H9 (cell line): ENCODE measurements at regions not wholly inside any gene's neighbourhood (a gene's known extent, or its start where the extent isn't known, plus 50 kb on each side); places are given as distances from the start of the nearest gene placed in this dataset.
"Not testable (repeated sequence)": the region's sequence is repeated elsewhere in the genome, so short reads cannot be mapped to it uniquely, and the experiment has no call there.

Source experiments
- DNase-seq: peaks from one replicate; pipeline ENCODE4 v3.0.0-alpha.2; 2017
- H2AFZ ChIP-seq: one replicate; pipeline ENCODE4 v1.6.1; 2013; ENCODE audit warnings: mild to moderate bottlenecking, low read length, control low read depth, moderate library complexity
- H2AK5ac ChIP-seq: 2 replicates; pipeline ENCODE4 v1.6.1; 2013; ENCODE audit warnings: low read length, control low read depth, mixed read lengths; ENCODE audit not compliant: insufficient read length
- H2BK120ac ChIP-seq: one replicate; pipeline ENCODE4 v1.6.1; 2013; ENCODE audit warnings: low read depth, mild to moderate bottlenecking, low read length, control low read depth, inconsistent platforms; ENCODE audit not compliant: poor library complexity, severe bottlenecking
- H2BK12ac ChIP-seq: 2 replicates; pipeline ENCODE4 v1.6.1; 2013; ENCODE audit warnings: low read length, control low read depth, mixed read lengths, low read depth; ENCODE audit not compliant: insufficient read length
- H2BK15ac ChIP-seq: 2 replicates; pipeline ENCODE4 v1.6.1; 2013; ENCODE audit warnings: low read depth, low read length, control low read depth
- H2BK20ac ChIP-seq: one replicate; pipeline ENCODE4 v1.6.1; 2013; ENCODE audit warnings: low read depth, mild to moderate bottlenecking, low read length, control low read depth, inconsistent platforms; ENCODE audit not compliant: poor library complexity, severe bottlenecking
- H2BK5ac ChIP-seq: 2 replicates; pipeline ENCODE4 v1.6.1; 2013; ENCODE audit warnings: low read length, control low read depth, mixed read lengths; ENCODE audit not compliant: insufficient read length
- H3K14ac ChIP-seq: 2 replicates; pipeline ENCODE4 v1.6.1; 2013; ENCODE audit warnings: low read length, control low read depth; ENCODE audit not compliant: insufficient read depth
- H3K18ac ChIP-seq: 2 replicates; pipeline ENCODE4 v1.6.1; 2013; ENCODE audit warnings: low read depth, mild to moderate bottlenecking, mixed read lengths, low read length, control low read depth; ENCODE audit not compliant: insufficient read length
- H3K23ac ChIP-seq: 2 replicates; pipeline ENCODE4 v1.6.1; 2013; ENCODE audit warnings: low read length, control low read depth, mixed read lengths, low read depth; ENCODE audit not compliant: insufficient read length
- H3K23me2 ChIP-seq: 2 replicates; pipeline ENCODE4 v1.6.1; 2013; ENCODE audit warnings: low read depth, mild to moderate bottlenecking, mixed read lengths, low read length, control low read depth; ENCODE audit not compliant: insufficient read length, poor library complexity, severe bottlenecking
- H3K27ac ChIP-seq: 2 replicates; pipeline ENCODE4 v1.5.1; 2013; ENCODE audit warnings: low read length, control low read depth, mixed read lengths, low read depth; ENCODE audit not compliant: insufficient read length
- H3K27me3 ChIP-seq: 2 replicates; pipeline ENCODE4 v1.6.1; 2013; ENCODE audit warnings: low read length, control low read depth, inconsistent platforms; ENCODE audit not compliant: insufficient read depth
- H3K4ac ChIP-seq: 2 replicates; pipeline ENCODE4 v1.6.1; 2013; ENCODE audit warnings: low read depth, mild to moderate bottlenecking, control low read depth, inconsistent platforms, low read length, moderate library complexity
- H3K4me1 ChIP-seq: 2 replicates; pipeline ENCODE4 v1.6.1; 2013; ENCODE audit warnings: low read length, control low read depth, inconsistent platforms; ENCODE audit not compliant: insufficient read depth
- H3K4me2 ChIP-seq: 2 replicates; pipeline ENCODE4 v1.6.1; 2013; ENCODE audit warnings: low read length, control low read depth, mixed read lengths; ENCODE audit not compliant: insufficient read length, insufficient read depth
- H3K56ac ChIP-seq: 2 replicates; pipeline ENCODE4 v1.6.1; 2013; ENCODE audit warnings: low read depth, mild to moderate bottlenecking, mixed read lengths, low read length, control low read depth; ENCODE audit not compliant: insufficient read length
- H3K79me1 ChIP-seq: 2 replicates; pipeline ENCODE4 v1.6.1; 2013; ENCODE audit warnings: low read depth, mild to moderate bottlenecking, moderate library complexity, low read length, control low read depth, inconsistent platforms; ENCODE audit not compliant: insufficient read depth, poor library complexity, severe bottlenecking
- H3K79me2 ChIP-seq: 2 replicates; pipeline ENCODE4 v1.6.1; 2013; ENCODE audit warnings: low read length, control low read depth, inconsistent platforms; ENCODE audit not compliant: insufficient read depth
- H3K9ac ChIP-seq: 2 replicates; pipeline ENCODE4 v1.6.1; 2013; ENCODE audit warnings: low read length, control low read depth, mixed read lengths; ENCODE audit not compliant: insufficient read length; ENCODE audit errors: extremely low read depth
- H3K9me3 ChIP-seq: one replicate; pipeline ENCODE4 v1.6.1; 2013; ENCODE audit warnings: low read depth, low read length, inconsistent platforms; ENCODE audit not compliant: control insufficient read depth
- H3T11ph ChIP-seq: one replicate; pipeline ENCODE4 v1.6.1; 2013; ENCODE audit warnings: mild to moderate bottlenecking, low read length, control low read depth, inconsistent platforms
- H4K20me1 ChIP-seq: one replicate; pipeline ENCODE4 v1.6.1; 2013; ENCODE audit not compliant: control insufficient read depth, insufficient read length, insufficient read depth
- H4K5ac ChIP-seq: 2 replicates; pipeline ENCODE4 v1.6.1; 2013; ENCODE audit warnings: low read depth, mild to moderate bottlenecking, mixed read lengths, low read length, control low read depth; ENCODE audit not compliant: insufficient read length
- H4K8ac ChIP-seq: replicated peaks from 2 replicates; pipeline ENCODE4 v1.6.1; 2013; ENCODE audit warnings: low read length, control low read depth, mixed read lengths, low read depth; ENCODE audit not compliant: insufficient read length
- H4K91ac ChIP-seq: 2 replicates; pipeline ENCODE4 v1.6.1; 2013; ENCODE audit warnings: low read depth, mild to moderate bottlenecking, moderate library complexity, mixed read lengths, low read length, control low read depth; ENCODE audit not compliant: insufficient read length
- H3K27ac Mint-ChIP-seq, 3 experiments: 2 replicates in 2 of 3; 3 replicates in 1 of 3; pipeline ENCODE4 v1.8.0; 2020 to 2021; ENCODE audit warnings: mixed read lengths in 3 of 3, mild to moderate bottlenecking in 1 of 3, moderate library complexity in 1 of 3
- H3K27me3 Mint-ChIP-seq: 2 replicates; pipeline ENCODE4 v1.8.0; 2021; ENCODE audit warnings: low read depth, mild to moderate bottlenecking, moderate library complexity, mixed read lengths
- H3K36me3 Mint-ChIP-seq, 3 experiments: 2 replicates in 2 of 3; 3 replicates in 1 of 3; pipeline ENCODE4 v1.8.0; 2020 to 2021; ENCODE audit warnings: low read depth in 3 of 3, mixed read lengths in 3 of 3; ENCODE audit not compliant: insufficient read depth in 1 of 3
- H3K4me1 Mint-ChIP-seq, 2 experiments: 2 replicates each; pipeline ENCODE4 v1.8.0; 2020; ENCODE audit warnings: mixed read lengths in 2 of 2
- H3K4me3 Mint-ChIP-seq, 2 experiments: 2 replicates in 1 of 2; 3 replicates in 1 of 2; pipeline ENCODE4 v1.8.0; 2020 to 2021; ENCODE audit warnings: mild to moderate bottlenecking in 2 of 2, mixed read lengths in 2 of 2, moderate library complexity in 1 of 2
- H3K9me3 Mint-ChIP-seq, 2 experiments: 2 replicates in 1 of 2; 3 replicates in 1 of 2; pipeline ENCODE4 v1.8.0; 2020; ENCODE audit warnings: mild to moderate bottlenecking in 2 of 2, mixed read lengths in 2 of 2, moderate library complexity in 1 of 2
- CTCF ChIP-seq: fragments of 200-600 bp; sonication (generic); conservative IDR thresholded peaks from 3 replicates; pipeline ENCODE4 v1.8.0; 2021; ENCODE audit warnings: antibody characterized with exemption, mild to moderate bottlenecking
- WGBS: extraction: QIAGEN DNeasy Blood & Tissue Kit; methylation state at CpG from one replicate; pipeline ENCODE4 v1.1.7; 2013; ENCODE audit warnings: missing lambda C conversion rate, low lambda C conversion rate, mixed read lengths; ENCODE audit not compliant: insufficient read length; ENCODE audit errors: extremely low coverage; 5-methylcytosine and 5-hydroxymethylcytosine counted together

GRCh38 chr15:77907824-77908751 lies 169.4 kb downstream of the TBC1D2B start:
- Histone ChIP-seq H3K23ac (no peak overlapping the region), H3K79me2 (no peaks in the 10 kb centered on the region), H4K91ac (no peak overlapping the region), H3K27ac (no peak overlapping the region), H2AFZ (no peak overlapping the region), H2BK12ac (no peak overlapping the region), H3K4ac (no peak overlapping the region), H2BK15ac (no peak overlapping the region), H2AK5ac (no peak overlapping the region), H3T11ph (no peak overlapping the region), H3K9me3 (no peaks in the 10 kb centered on the region), H3K4me1 (no peaks in the 10 kb centered on the region), H3K9ac (no peak overlapping the region), H3K79me1 (no peaks in the 10 kb centered on the region), H3K27me3 (no peaks in the 10 kb centered on the region), H4K20me1 (no peaks in the 10 kb centered on the region), H3K23me2 (no peaks in the 10 kb centered on the region), H2BK120ac (no peak overlapping the region), H3K18ac (no peak overlapping the region), H3K4me2 (no peak overlapping the region), H4K8ac (no peak overlapping the region), H2BK20ac (no peak overlapping the region), H4K5ac (no peak overlapping the region), H3K14ac (no peak overlapping the region), H3K56ac (no peak overlapping the region), H2BK5ac (no peak overlapping the region)
- H3K4me1 Mint-ChIP-seq, result peaks cover 14 to 17% of the 10 kb centered on the region in 2 experiments
- peak; percentile 23; the same call in 1 of the 3 replicates for TF ChIP-seq CTCF
- H3K27me3 Mint-ChIP-seq, result peaks cover 2% of the 10 kb centered on the region; the same call in 1 of the 2 replicates
- no CpG with 5 or more reads among the region's 28 CpGs for WGBS
- peak; percentile 69 for DNase-seq
- H3K36me3 Mint-ChIP-seq, result no peaks in the 10 kb centered on the region
- no peak overlapping the region for H3K4me3 Mint-ChIP-seq
- H3K27ac Mint-ChIP-seq, result peak overlapping the region in 1 of 3 experiments; percentile 63; a peak in 1 of 7 replicates
- no peaks in the 10 kb centered on the region for H3K9me3 Mint-ChIP-seq

GRCh38 chr15:77906062-77906990 lies 171.2 kb downstream of the TBC1D2B start:
- not testable (repeated sequence) for H3K36me3 Mint-ChIP-seq, H3K27me3 ChIP-seq, H3K9me3 ChIP-seq, H4K91ac ChIP-seq, H3K79me1 ChIP-seq, H3K4me2 ChIP-seq, H3K4me3 Mint-ChIP-seq, H2BK120ac ChIP-seq, H3K27ac ChIP-seq, H4K20me1 ChIP-seq, H2BK5ac ChIP-seq, H2BK12ac ChIP-seq, H3K9ac ChIP-seq, H2AK5ac ChIP-seq, H3K4me1 ChIP-seq, H4K8ac ChIP-seq, H3K4ac ChIP-seq, H2BK20ac ChIP-seq, H2BK15ac ChIP-seq, H3K23me2 ChIP-seq, H3K56ac ChIP-seq, H3K9me3 Mint-ChIP-seq, H3K14ac ChIP-seq, H4K5ac ChIP-seq, H3K23ac ChIP-seq, H2AFZ ChIP-seq, H3T11ph ChIP-seq, H3K79me2 ChIP-seq, H3K18ac ChIP-seq, H3K27me3 Mint-ChIP-seq
- Mint-ChIP-seq H3K4me1 (peaks cover 14 to 17% of the 10 kb centered on the region in 2 experiments), H3K27ac (peak overlapping the region in 1 of 3 experiments; percentile 76; a peak in 1 of 7 replicates)
- peak; percentile 19 for DNase-seq
- no CpG with 5 or more reads among the region's 17 CpGs for WGBS
